Activated T-cell treated with anti-CD3 and anti-CD28 coated beads, Interleukin-2, amount 50 U/mL, for 48 hours (primary cell): ENCODE measurements at regions not wholly inside any gene's neighbourhood (a gene's known extent, or its start where the extent isn't known, plus 50 kb on each side); places are given as distances from the start of the nearest gene placed in this dataset.
A peak's percentile ranks its signal among the peaks of the same experiment; 100 is the strongest.

Experiments used
- DNase-seq, 2 experiments: peaks; one replicate each; pipeline ENCODE4 v3.0.0-alpha.2; 2020

GRCh38 chr4:15232366-15233263 lies 195.2 kb upstream of the C1QTNF7 start:
- no peak for DNase-seq

- DNase-seq, result peak in 1 of 2 experiments; percentile 37
Observed at GRCh38 chr4:15233264-15233597, 194.6 kb upstream of the C1QTNF7 start.

GRCh38 chr4:15233626-15234025 lies 194.2 kb upstream of the C1QTNF7 start:
- DNase-seq, result peak in 1 of 2 experiments; percentile 39

GRCh38 chr4:15234116-15234855 lies 193.5 kb upstream of the C1QTNF7 start:
- DNase-seq, result no peak

GRCh38 chr4:15234856-15235126 lies 193.0 kb upstream of the C1QTNF7 start:
- DNase-seq, result no peak

- DNase-seq, result no peak
Observed at GRCh38 chr4:15235135-15235534, 192.7 kb upstream of the C1QTNF7 start.

- no peak for DNase-seq
Observed at GRCh38 chr4:15237648-15238230, 190.1 kb upstream of the C1QTNF7 start.

- peak; percentile 34 to 48 for DNase-seq
Observed at GRCh38 chr4:15238720-15239119, 189.1 kb upstream of the C1QTNF7 start.

- no peak for DNase-seq
Observed at GRCh38 chr4:15239866-15240265, 188.0 kb upstream of the C1QTNF7 start.

- no peak for DNase-seq
Observed at GRCh38 chr4:15240764-15241163, 187.1 kb upstream of the C1QTNF7 start.

- no peak for DNase-seq
Observed at GRCh38 chr4:15242021-15242420, 185.8 kb upstream of the C1QTNF7 start.

- DNase-seq, result no peak
Observed at GRCh38 chr4:15244354-15244753, 183.5 kb upstream of the C1QTNF7 start.

- no peak for DNase-seq
Observed at GRCh38 chr4:15245006-15245530, 182.8 kb upstream of the C1QTNF7 start.

- DNase-seq, result no peak
Observed at GRCh38 chr4:15250021-15250441, 177.8 kb upstream of the C1QTNF7 start.

- no peak for DNase-seq
Observed at GRCh38 chr4:15253349-15253748, 174.5 kb upstream of the C1QTNF7 start.

- DNase-seq, result no peak
Observed at GRCh38 chr4:15254236-15254880, 173.5 kb upstream of the C1QTNF7 start.

- no peak for DNase-seq
Observed at GRCh38 chr4:15255537-15255936, 172.3 kb upstream of the C1QTNF7 start.

- DNase-seq, result no peak
Observed at GRCh38 chr4:15260758-15261157, 167.1 kb upstream of the C1QTNF7 start.

- DNase-seq, result no peak
Observed at GRCh38 chr4:15262396-15262795, 165.4 kb upstream of the C1QTNF7 start.

- no peak for DNase-seq
Observed at GRCh38 chr4:15270201-15270600, 157.6 kb upstream of the C1QTNF7 start.

GRCh38 chr4:15286041-15286440 lies 141.8 kb upstream of the C1QTNF7 start:
- DNase-seq, result no peak

GRCh38 chr4:15291122-15291521 lies 136.7 kb upstream of the C1QTNF7 start:
- no peak for DNase-seq

- no peak for DNase-seq
Observed at GRCh38 chr4:15293711-15294110, 134.1 kb upstream of the C1QTNF7 start.
